Epidermal melanocyte (primary cell): ENCODE measurements at regions not wholly inside any gene's neighbourhood (a gene's known extent, or its start where the extent isn't known, plus 50 kb on each side); places are given as distances from the start of the nearest gene placed in this dataset.

Source experiments
- DNase-seq: peaks from one replicate; pipeline ENCODE4 v3.0.0; 2011; ENCODE audit warnings: low spot score; ENCODE audit not compliant: insufficient read length

- no peak for DNase-seq
Measured at GRCh38 chr1:37272626-37273025, 201.8 kb upstream of the ZC3H12A start.

- no peak for DNase-seq
Measured at GRCh38 chr1:37274486-37274885, 199.9 kb upstream of the ZC3H12A start.

DNA sequence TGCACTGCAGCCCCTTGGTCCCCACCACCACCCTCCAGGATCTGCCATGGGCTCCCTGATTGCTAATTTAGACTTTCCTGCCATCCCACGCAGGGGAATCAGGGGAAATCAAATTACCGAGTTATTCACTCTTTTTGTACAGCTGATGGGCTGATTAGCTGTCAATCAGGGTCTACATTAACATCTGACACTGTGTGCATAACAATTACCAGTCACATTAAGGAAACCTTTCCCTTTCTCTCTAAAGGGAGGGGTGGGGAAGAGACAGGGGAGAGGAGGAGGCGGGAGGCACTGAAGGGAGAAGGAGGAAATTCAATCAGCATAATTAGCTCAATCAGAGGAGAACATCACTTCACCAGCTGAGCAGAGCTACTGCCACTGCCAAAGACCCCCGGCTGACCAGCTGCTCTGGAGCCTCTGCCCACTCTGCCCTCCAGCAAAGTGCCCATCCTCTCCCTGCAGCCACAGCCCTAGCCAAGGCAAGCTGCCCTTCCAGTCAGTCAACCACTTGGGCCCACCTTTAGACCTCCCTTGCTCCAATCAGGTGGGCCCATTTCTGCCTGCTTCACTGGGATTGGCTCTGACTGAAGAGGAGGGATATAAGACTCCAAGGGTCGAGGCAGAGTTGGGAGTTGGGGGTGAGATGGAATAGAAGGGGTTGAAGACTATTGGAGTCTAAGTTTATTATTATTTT, 199.3 kb upstream of the ZC3H12A start:
- DNase-seq = no peak

DNA sequence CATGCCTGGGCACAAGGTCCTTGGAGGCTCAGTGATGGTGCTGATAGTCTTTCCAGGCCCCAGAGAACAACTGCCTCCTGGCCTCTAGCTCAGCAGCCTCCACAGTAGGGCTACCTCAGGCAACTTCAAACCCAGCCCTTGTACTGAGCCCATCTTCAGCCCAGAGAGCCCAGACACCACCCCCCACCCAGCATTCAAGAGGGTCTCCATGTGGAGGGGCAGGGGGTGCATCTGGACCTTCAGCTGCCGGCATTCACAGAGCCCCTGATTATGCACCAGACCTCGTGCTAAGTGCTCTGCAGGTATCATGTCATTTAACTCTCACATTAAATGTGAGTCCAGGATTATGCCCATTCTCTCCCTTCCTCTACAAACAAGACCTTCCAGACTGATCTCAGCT, 197.0 kb upstream of the ZC3H12A start:
- DNase-seq = no peak

- DNase-seq = no peak
Measured at GRCh38 chr1:37281354-37281753, 193.0 kb upstream of the ZC3H12A start.

DNA sequence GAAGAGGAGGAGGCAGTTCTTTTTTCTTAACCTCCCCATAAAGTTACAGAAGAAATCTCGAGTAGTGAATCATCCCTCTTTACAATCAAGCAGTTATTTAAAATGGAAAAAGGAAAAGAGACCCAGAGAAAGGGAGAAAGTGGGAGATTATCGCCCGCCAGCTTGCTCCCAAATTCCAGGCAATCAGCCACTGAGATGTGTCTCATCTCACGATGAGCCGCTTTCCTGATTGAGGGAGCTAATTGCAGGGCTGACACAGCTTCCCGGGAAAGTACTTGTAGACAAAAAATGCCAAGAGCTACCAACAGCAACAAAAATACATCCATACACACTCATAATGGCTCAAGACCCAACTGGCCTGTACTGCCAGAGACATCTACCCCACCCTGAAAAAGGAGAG, 191.6 kb upstream of the ZC3H12A start:
- no peak for DNase-seq

DNA sequence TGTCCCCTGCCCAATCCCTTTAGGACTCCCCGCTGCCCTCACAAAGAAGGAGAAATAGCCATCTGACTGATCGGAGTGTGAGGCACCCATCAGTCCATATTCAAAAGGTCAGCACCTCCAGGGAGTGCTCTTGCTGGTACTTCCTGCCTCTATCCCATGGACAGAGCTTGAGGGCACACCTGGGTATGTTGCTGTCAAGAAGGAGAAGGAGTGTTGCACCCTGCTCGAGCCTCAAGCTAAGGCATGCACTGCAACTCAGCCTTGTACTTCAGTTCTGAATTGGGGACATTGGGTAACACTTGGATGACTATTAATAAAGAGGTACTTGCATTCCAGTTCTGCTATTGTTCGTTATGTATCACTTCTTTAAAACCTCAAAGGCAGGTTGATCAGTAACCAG, 190.3 kb upstream of the ZC3H12A start:
- no peak for DNase-seq

GRCh38 chr1:37286881-37287280, 187.5 kb upstream of the ZC3H12A start:
- no peak for DNase-seq

DNA sequence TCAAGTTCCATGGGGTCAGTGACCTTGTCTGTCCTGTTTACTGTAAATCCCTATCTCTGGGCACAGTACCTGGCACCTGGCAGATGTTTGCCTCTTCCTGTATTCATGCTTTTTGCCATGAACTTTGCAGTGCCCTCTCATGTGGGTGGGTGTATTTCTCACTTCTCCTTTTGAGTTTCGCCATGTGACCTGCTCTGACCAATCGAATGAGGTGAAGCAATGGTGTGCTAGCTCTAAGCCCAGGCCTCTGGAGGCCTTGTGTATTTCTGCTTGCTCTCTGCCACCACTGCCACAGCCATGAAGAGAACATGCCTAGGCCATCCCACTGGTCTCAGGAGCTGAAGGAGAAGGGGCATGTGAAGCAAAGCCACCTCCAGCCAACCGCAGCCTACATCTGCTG, 185.5 kb upstream of the ZC3H12A start:
- DNase-seq = no peak

DNA sequence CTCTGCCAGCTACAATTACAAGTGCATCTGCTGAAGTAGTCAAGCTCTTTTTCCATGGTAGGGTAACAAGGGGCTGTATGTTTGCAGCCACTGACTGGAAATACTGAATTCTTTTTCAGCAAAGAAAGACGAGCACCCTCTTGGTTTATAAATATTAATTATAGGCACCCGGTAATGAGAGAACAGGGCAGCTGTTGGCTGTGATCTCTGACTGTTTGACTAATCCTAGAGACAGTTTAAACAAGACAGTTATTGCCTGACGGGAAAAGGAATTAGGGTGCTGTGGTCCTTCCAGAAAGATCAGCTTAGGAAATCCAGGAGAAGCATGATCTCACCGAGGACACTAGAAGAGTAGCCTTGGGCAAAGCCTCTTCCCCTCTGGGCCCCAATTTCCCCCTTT, 183.7 kb upstream of the ZC3H12A start:
- DNase-seq = no peak

DNA sequence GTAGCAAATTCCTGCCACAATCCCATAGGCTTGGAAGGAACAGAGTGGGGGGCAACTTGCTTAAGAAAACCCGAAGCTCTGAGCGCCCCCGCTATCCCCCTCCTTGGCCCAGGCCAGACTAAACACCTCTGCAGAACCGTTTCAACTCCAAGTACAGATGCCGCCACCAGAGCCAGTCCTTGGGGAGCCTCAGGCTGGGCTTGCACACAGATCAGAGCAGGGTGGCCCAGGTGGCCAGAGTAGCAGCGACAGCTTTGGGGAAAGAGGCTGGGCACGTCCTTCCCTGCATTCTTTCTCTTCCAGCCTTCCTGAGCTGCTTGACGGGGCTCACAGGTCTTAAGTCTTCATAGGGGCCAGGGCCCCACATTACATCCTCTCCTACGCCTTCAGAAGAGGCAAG, 181.6 kb upstream of the ZC3H12A start:
- DNase-seq = no peak

- no peak for DNase-seq
Measured at GRCh38 chr1:37294096-37294495, 180.3 kb upstream of the ZC3H12A start.

GRCh38 chr1:37294529-37294928, 179.9 kb upstream of the ZC3H12A start:
- DNase-seq = no peak

GRCh38 chr1:37298769-37299168, 175.6 kb upstream of the ZC3H12A start:
- DNase-seq = no peak

DNA sequence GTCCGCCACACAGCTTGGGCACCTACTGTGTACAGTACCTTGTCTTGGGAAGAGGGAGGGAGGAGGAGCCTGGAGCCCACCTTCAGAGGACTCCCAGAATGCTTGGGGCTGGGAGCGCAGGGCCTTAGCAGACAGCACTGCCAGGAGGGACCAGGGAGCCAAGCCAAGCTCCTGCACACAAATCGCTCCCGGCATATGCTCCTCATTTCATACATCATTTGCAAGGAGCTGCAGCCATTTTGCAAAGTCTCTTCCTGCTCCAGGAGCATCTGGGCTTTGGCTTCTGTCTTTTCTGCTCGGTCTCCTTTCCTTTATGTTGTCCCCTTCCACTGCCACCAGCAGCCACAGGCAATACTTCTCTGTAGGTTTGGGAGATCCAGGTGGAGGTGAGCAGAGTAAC, 175.2 kb upstream of the ZC3H12A start:
- no peak for DNase-seq

GRCh38 chr1:37303884-37304574, 170.4 kb upstream of the ZC3H12A start:
- no peak for DNase-seq

GRCh38 chr1:37305108-37305507, 169.3 kb upstream of the ZC3H12A start:
- no peak for DNase-seq

GRCh38 chr1:37305841-37306240, 168.5 kb upstream of the ZC3H12A start:
- DNase-seq = no peak

- no peak for DNase-seq
Measured at GRCh38 chr1:37306461-37306860, 167.9 kb upstream of the ZC3H12A start.

- DNase-seq = no peak
Measured at GRCh38 chr1:37306871-37307270, 167.5 kb upstream of the ZC3H12A start.

DNA sequence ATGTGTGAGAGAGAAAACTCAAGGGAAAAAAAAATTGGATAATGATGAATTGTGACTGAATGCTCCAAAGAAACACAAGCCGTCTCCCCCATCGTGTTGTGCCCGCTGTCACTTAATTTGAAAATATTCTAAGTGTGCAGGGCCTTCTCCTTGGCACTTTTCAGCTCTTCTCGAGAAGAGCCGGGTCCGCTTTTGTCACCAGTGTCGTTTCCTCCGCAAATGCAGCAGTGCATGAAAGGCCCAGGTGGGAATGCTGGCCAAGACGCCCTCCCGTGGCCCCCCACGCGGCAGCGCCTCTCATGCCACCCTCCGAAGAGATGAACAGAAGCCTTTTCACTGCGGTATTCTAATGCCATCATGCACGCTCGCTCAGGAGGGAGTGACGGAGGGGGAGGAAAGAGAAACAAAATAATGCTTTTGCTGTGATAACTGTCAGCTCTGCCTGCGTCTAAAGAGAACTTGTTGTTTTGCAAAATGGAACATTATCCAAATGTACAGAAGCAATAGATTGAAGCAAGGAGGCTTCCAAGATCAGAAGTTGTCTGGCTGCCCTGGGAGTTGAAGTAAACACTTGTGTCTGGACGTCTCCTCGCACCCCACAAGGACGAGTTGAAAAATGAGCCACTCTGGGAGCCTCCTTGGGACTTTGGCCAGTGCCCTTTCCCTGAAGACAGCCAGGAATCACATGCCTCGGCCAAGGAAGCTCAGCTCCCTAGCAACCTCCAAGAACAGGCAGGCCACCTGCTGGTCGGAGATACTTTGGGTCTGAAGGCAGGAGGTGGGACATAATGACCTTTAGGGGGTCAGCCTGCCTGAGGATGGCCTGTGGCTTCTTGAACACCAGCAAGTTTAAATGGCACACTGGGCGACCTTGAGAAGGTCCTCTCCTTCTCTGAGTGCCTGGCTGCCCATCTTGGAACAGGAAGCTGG, 166.1 kb upstream of the ZC3H12A start:
- DNase-seq = no peak

- DNase-seq = no peak
Measured at GRCh38 chr1:37309574-37309973, 164.8 kb upstream of the ZC3H12A start.
